H1 (cell line): ENCODE measurements at regions not wholly inside any gene's neighbourhood (a gene's known extent, or its start where the extent isn't known, plus 50 kb on each side); places are given as distances from the start of the nearest gene placed in this dataset.

Source experiments
- EZH2 ChIP-seq: fragments of 200-600 bp; sonication (generic); IDR thresholded peaks from 2 replicates; pipeline ENCODE4 v1.7.1; 2012; ENCODE audit warnings: low read depth, mild to moderate bottlenecking, moderate library complexity, low read length, inconsistent platforms; ENCODE audit not compliant: severe bottlenecking
- JUN ChIP-seq: IDR thresholded peaks from 2 replicates; pipeline ENCODE4 v1.6.1; 2011; ENCODE audit warnings: low read depth, mild to moderate bottlenecking, improper control_type of control experiment, low read length
- PHF8 ChIP-seq: fragments of 200-600 bp; sonication (generic); conservative IDR thresholded peaks from 2 replicates; pipeline ENCODE4 v1.7.1; 2012; ENCODE audit warnings: low read depth, mild to moderate bottlenecking, inconsistent platforms, low read length, moderate library complexity
- RXRA ChIP-seq: IDR thresholded peaks from 2 replicates; pipeline ENCODE4 v1.6.1; 2011; ENCODE audit warnings: low read depth, mild to moderate bottlenecking, low read length, moderate library complexity; ENCODE audit not compliant: insufficient read depth
- SIN3A ChIP-seq, 2 experiments: IDR thresholded peaks in 1 of 2; conservative IDR thresholded peaks in 1 of 2; 2 replicates each; pipeline ENCODE4 v1.6.1; 2011 to 2012; ENCODE audit warnings: low read length in 2 of 2, improper control_type of control experiment in 1 of 2, low read depth in 1 of 2, mild to moderate bottlenecking in 1 of 2
- SIX5 ChIP-seq: IDR thresholded peaks from 2 replicates; pipeline ENCODE4 v1.6.1; 2011; ENCODE audit warnings: mild to moderate bottlenecking, low read depth, low read length
- TF ChIP-seq, protein P1 (sequence below), 3 experiments: IDR thresholded peaks; 1 replicate in 2 of 3; 2 replicates in 1 of 3; pipeline versions ENCODE4 v1.5.1 to v1.6.1; 2011; ENCODE audit warnings: low read length in 3 of 3, mild to moderate bottlenecking in 3 of 3, inconsistent platforms in 2 of 3, low read depth in 1 of 3, moderate library complexity in 1 of 3; ENCODE audit not compliant: insufficient read depth in 1 of 3; ENCODE audit errors: control extremely low read depth in 1 of 3

DNA sequence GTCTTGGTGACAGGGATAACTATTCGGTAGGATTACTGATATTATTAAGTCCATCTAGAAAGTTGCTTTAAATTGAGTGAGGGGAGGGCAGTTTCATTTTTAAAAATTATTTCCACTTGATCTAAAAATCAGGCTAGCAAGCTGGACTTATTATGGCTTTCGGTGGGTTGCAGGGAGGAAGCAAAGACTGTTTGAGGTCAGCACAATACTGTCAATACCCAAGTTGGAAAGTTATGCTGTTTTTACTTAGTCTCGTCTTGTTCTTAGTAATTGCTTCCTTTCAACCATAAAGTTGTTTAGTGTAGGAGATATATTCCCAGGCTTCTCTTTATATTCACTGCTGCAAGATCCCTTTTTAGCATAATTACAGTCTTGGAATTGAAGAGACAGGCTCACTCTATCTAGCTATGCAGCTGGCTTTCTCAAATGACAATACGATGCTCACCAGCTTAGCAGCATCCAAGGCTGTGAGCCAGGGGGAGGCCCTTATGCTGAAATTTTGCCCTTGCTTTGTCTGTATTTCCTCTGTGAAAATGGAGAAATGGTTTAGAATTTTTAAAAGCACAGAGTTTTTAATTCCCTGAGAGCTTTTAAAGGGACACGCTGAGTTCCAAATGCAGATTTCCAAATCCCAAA, 68.2 kb upstream of the APC start:
- TF ChIP-seq EZH2 (no peak), RXRA (no peak), SIN3A (conservative IDR thresholded peaks at IDR 0.05 in 1 of 2, IDR thresholded peaks at IDR 0.05 in 1 of 2; ENCODE audit: low read depth in 1 of 2, low read length in 2 of 2) (no peak), PHF8 (no peak), SIX5 (no peak), JUN (no peak)
- TF ChIP-seq, protein P1, sequence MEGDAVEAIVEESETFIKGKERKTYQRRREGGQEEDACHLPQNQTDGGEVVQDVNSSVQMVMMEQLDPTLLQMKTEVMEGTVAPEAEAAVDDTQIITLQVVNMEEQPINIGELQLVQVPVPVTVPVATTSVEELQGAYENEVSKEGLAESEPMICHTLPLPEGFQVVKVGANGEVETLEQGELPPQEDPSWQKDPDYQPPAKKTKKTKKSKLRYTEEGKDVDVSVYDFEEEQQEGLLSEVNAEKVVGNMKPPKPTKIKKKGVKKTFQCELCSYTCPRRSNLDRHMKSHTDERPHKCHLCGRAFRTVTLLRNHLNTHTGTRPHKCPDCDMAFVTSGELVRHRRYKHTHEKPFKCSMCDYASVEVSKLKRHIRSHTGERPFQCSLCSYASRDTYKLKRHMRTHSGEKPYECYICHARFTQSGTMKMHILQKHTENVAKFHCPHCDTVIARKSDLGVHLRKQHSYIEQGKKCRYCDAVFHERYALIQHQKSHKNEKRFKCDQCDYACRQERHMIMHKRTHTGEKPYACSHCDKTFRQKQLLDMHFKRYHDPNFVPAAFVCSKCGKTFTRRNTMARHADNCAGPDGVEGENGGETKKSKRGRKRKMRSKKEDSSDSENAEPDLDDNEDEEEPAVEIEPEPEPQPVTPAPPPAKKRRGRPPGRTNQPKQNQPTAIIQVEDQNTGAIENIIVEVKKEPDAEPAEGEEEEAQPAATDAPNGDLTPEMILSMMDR (IDR thresholded peaks at IDR 0.05; ENCODE audit: control extremely low read depth in 1 of 3, insufficient read depth in 1 of 3, low read depth in 1 of 3, low read length in 3 of 3): no peak
